GM12892 (cell line): ENCODE measurements at regions not wholly inside any gene's neighbourhood (a gene's known extent, or its start where the extent isn't known, plus 50 kb on each side); places are given as distances from the start of the nearest gene placed in this dataset.

Experiments used
- POLR2A ChIP-seq: IDR thresholded peaks from 2 replicates; pipeline ENCODE4 v1.6.1; 2011; ENCODE audit warnings: low read depth, low read length, control low read depth
- POLR2AphosphoS5 ChIP-seq: IDR thresholded peaks from 2 replicates; pipeline ENCODE4 v1.6.1; 2011; ENCODE audit warnings: low read depth, low read length, control low read depth

- no peak for TF ChIP-seq POLR2AphosphoS5
- no peak for TF ChIP-seq POLR2A
These were observed 1931.4 kb upstream of the CELF4 start for GRCh38 chr18:39496986-39497385.
